22Rv1 (cell line): ENCODE measurements at regions not wholly inside any gene's neighbourhood (a gene's known extent, or its start where the extent isn't known, plus 50 kb on each side); places are given as distances from the start of the nearest gene placed in this dataset.
A peak's percentile ranks its signal among the peaks of the same experiment; 100 is the strongest.

Source experiments
- H3K27ac ChIP-seq: fragments of 450-650 bp; 2 replicates; pipeline ENCODE4 v1.5.1; 2017
- ZFX ChIP-seq: fragments of 450-650 bp; IDR thresholded peaks from 2 replicates; pipeline ENCODE4 v1.6.1; 2017; ENCODE audit warnings: antibody characterized with exemption, borderline replicate concordance
- TF ChIP-seq, protein P1 (sequence below): fragments of 450-650 bp; IDR thresholded peaks from 2 replicates; pipeline ENCODE4 v1.5.1; 2017; ENCODE audit warnings: mild to moderate bottlenecking

DNA sequence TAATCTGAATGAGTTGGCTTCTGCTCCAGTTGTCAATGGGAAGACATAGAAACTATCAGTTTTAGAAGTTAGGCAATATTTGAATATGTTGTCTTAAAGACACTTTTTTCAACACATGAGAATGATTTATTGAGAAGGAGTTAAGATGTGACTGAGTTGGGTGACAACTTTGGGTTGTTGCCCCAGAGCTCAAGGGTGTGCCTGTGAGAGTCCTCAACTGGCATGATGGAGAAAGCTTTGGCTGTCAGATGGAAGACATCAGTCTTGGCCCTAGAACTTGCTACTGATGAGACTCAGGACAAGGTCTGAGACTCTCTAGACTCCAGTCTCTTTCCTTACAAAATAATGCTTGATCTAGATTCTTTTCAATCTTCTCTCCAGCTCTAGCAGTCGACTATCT lies 69.0 kb upstream of the CTAGE1 start:
- peak overlapping the region; percentile 56; the same call in 1 of the 2 replicates for H3K27ac ChIP-seq

DNA sequence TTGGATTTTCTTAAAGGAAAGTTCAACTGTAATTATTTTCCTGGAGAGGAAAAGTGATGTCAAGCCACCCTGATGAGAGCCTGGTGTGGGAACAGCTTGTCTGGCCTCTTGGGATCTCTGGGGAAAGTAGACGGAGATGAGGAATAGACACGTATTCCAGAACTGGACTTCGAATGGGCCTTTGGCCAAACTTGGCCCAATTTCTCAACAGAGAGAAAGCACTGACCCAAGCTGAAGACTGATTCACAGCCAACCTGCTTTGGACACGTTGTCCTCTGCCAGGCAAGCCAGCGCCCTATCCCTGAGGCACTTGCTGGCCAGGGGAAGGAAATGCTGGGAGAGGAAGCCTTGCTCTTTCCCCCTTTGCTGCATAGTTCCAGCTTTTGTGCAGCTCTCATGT lies 70.8 kb upstream of the CTAGE1 start:
- H3K27ac ChIP-seq: peak overlapping the region; percentile 70
- TF ChIP-seq, protein P1, sequence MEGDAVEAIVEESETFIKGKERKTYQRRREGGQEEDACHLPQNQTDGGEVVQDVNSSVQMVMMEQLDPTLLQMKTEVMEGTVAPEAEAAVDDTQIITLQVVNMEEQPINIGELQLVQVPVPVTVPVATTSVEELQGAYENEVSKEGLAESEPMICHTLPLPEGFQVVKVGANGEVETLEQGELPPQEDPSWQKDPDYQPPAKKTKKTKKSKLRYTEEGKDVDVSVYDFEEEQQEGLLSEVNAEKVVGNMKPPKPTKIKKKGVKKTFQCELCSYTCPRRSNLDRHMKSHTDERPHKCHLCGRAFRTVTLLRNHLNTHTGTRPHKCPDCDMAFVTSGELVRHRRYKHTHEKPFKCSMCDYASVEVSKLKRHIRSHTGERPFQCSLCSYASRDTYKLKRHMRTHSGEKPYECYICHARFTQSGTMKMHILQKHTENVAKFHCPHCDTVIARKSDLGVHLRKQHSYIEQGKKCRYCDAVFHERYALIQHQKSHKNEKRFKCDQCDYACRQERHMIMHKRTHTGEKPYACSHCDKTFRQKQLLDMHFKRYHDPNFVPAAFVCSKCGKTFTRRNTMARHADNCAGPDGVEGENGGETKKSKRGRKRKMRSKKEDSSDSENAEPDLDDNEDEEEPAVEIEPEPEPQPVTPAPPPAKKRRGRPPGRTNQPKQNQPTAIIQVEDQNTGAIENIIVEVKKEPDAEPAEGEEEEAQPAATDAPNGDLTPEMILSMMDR: no peak
- TF ChIP-seq ZFX: no peak

More for the DNA sequence above, 69.0 kb upstream of the CTAGE1 start:
- no peak for TF ChIP-seq ZFX
- TF ChIP-seq, protein P1: no peak

DNA sequence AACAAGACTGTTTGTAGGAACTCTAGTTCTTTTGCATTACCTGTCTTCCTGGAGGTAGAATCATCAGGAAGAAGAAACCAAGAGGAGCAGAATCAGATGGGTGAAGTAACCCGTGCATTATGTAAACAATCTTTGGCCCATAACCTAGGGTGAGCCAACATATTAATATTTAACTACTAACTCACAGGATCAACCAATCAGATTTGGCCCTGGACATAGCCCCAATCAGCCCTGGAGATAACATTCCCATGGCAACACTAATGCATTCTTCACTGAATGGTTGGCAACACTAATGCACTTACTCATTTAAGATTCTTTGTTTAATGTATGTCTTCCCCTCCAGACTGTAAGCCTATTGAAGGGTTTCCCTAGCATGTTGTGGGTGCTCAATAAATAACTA lies 72.0 kb upstream of the CTAGE1 start:
- no peak for TF ChIP-seq ZFX
- TF ChIP-seq, protein P1: no peak
- peak overlapping the region; percentile 70 for H3K27ac ChIP-seq

DNA sequence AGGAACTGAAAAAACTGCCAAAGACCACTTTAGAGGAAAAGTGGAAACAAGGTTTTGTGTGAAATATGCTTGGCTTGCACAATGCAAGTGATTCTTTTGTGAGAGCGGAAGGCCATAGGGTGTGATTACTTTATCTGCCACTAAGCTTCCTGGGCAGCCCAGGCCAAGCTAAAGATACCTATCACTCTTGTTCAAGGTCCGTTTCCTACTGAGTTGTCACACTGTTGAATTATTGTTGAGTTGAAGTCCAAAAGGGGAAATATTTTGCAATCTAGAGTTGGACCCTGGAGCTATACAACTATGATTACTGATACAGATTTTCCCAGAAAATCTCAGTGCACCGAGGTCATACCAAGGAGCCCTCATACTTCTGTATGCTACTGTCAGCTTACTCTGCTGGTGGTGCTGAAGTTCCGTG lies 72.7 kb upstream of the CTAGE1 start:
- TF ChIP-seq, protein P1: no peak
- peak overlapping the region; percentile 70 for H3K27ac ChIP-seq

DNA sequence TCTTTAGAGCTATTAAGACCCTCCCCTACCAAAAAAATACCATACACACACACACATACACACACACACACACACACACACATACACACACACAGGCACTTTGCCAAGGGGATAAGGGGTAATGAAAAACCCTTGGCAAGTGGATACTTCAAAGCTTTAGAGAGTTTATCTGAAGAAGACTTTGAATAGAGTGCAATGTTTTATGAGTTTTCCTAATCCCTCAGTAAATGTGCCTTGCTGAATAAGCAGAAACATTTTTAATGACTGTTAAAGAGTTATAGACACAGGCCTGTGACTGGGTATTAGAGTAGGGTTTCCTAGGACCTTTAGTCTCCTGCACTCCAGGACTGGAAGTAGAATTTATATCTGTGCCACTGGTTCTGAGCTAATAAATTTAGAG lies 75.5 kb upstream of the CTAGE1 start:
- H3K27ac ChIP-seq: 0 out of 2 replicates have a peak overlapping the region, but pooled peaks have one; percentile 18
- TF ChIP-seq, protein P1: no peak
- TF ChIP-seq ZFX: no peak

DNA sequence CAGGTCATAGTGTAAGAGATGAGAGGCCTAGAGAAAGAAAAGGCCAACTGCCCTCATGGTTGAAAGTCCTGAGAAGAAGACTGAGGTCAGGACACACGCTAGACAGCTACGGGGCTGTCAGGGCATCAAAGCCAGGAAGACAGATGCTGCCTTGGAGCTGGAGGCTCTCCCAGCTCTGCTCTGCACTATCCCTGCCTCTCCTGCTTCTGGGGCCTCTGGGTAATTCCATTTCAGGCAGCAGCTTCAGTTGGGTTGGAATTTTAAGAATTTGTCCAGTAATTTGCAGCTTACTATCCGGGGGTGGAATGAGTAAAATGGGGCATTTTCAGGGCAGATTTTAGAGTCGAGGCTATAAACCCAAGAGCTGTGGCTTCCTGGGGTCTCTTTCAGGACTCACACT lies 76.2 kb upstream of the CTAGE1 start:
- 0 out of 2 replicates have a peak overlapping the region, but pooled peaks have one; percentile 18 for H3K27ac ChIP-seq
- no peak for TF ChIP-seq ZFX
- TF ChIP-seq, protein P1: no peak

DNA sequence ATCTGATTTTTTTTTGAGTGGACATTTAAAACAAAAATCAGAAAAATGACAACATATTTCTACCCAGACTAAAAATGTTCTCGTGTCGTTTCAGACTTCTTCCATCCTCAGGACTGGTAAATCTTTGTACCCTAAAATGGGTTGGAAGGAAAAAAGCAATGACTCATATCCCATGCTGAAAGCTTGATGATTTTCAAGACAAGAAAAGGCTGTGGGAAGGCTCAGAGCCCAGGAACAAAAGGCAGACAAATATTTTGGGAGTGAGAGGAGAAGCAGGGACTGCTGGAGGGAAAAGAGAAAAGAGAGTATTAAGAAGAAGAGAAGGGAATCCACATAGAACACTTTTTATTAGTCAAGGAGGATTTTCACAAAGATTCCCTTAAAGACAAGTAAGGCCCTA lies 77.1 kb upstream of the CTAGE1 start:
- TF ChIP-seq ZFX: no peak
- TF ChIP-seq, protein P1: no peak
- H3K27ac ChIP-seq: no peak overlapping the region
